GM23248 (cell line): ENCODE measurements at regions not wholly inside any gene's neighbourhood (a gene's known extent, or its start where the extent isn't known, plus 50 kb on each side); places are given as distances from the start of the nearest gene placed in this dataset.

Source experiments
- DNase-seq: peaks from one replicate; pipeline ENCODE4 v3.0.0-alpha.2; 2015
- H2AFZ ChIP-seq: fragments of 200-600 bp; sonication (generic); 2 replicates; pipeline ENCODE4 v1.6.1; 2016; ENCODE audit warnings: antibody characterized with exemption
- H3F3A ChIP-seq: fragments of 200-600 bp; sonication (generic); 2 replicates; pipeline ENCODE4 v1.6.1; 2016; ENCODE audit warnings: mild to moderate bottlenecking, antibody characterized with exemption, mixed run types; ENCODE audit not compliant: insufficient read depth
- H3K27ac ChIP-seq: fragments of 200-600 bp; sonication (generic); 2 replicates; pipeline ENCODE4 v1.5.1; 2016; ENCODE audit warnings: mild to moderate bottlenecking
- H3K27me3 ChIP-seq: fragments of 200-600 bp; sonication (generic); replicated peaks from 2 replicates; pipeline ENCODE4 v1.6.1; 2016; ENCODE audit warnings: mild to moderate bottlenecking; ENCODE audit not compliant: insufficient read depth
- H3K36me3 ChIP-seq: fragments of 200-600 bp; sonication (generic); 2 replicates; pipeline ENCODE4 v1.6.1; 2016; ENCODE audit warnings: low read depth, mild to moderate bottlenecking
- H3K4me1 ChIP-seq: fragments of 200-600 bp; sonication (generic); 2 replicates; pipeline ENCODE4 v1.6.1; 2016; ENCODE audit warnings: mild to moderate bottlenecking; ENCODE audit not compliant: insufficient read depth
- H3K4me2 ChIP-seq: fragments of 200-600 bp; sonication (generic); one replicate; pipeline ENCODE4 v1.6.1; 2016; ENCODE audit warnings: mild to moderate bottlenecking; ENCODE audit not compliant: unreplicated experiment
- H3K4me3 ChIP-seq: fragments of 200-600 bp; sonication (generic); 2 replicates; pipeline ENCODE4 v1.5.1; 2016; ENCODE audit warnings: mild to moderate bottlenecking
- H3K79me2 ChIP-seq: fragments of 200-600 bp; sonication (generic); 2 replicates; pipeline ENCODE4 v1.6.1; 2016; ENCODE audit warnings: mild to moderate bottlenecking; ENCODE audit not compliant: insufficient read depth
- H3K9ac ChIP-seq: fragments of 200-600 bp; sonication (generic); 2 replicates; pipeline ENCODE4 v1.6.1; 2016; ENCODE audit warnings: mild to moderate bottlenecking
- H3K9me2 ChIP-seq: fragments of 200-600 bp; sonication (generic); 2 replicates; pipeline ENCODE4 v1.6.1; 2016; ENCODE audit warnings: mixed run types, mild to moderate bottlenecking, moderate library complexity; ENCODE audit not compliant: insufficient read depth
- H3K9me3 ChIP-seq: fragments of 200-600 bp; sonication (generic); one replicate; pipeline ENCODE4 v1.6.1; 2017; ENCODE audit warnings: low read depth
- H4K20me1 ChIP-seq: fragments of 200-600 bp; sonication (generic); 2 replicates; pipeline ENCODE4 v1.6.0; 2016; ENCODE audit not compliant: insufficient read depth
- EZH2 ChIP-seq: fragments of 200-600 bp; sonication (generic); IDR thresholded peaks from 2 replicates; pipeline ENCODE4 v1.6.1; 2018; ENCODE audit warnings: antibody characterized with exemption, mild to moderate bottlenecking; ENCODE audit not compliant: insufficient read depth, poor library complexity, severe bottlenecking
- EZH2phosphoT487 ChIP-seq: fragments of 200-600 bp; sonication (generic); IDR thresholded peaks from 2 replicates; pipeline ENCODE4 v1.6.1; 2018; ENCODE audit warnings: antibody characterized with exemption, moderate library complexity, mild to moderate bottlenecking, low read depth; ENCODE audit not compliant: insufficient read depth
- WGBS, 2 experiments: methylation state at CpG; one replicate each; pipeline ENCODE4 v1.1.6; 2015 to 2017; ENCODE audit warnings: low lambda C conversion rate in 2 of 2, low coverage in 1 of 2; ENCODE audit errors: missing lambda C conversion rate in 2 of 2; 5-methylcytosine and 5-hydroxymethylcytosine counted together
- in situ Hi-C: fragments of 300-500 bp; cut with MboI; formaldehyde crosslinking; loops from 2 replicates; pipeline ENCODE4 v1.15.0; 2020

GRCh38 chr10:128222332-128222849 is 96.2 kb upstream of the MKI67 start:
- no peak for TF ChIP-seq EZH2phosphoT487
- no peak for TF ChIP-seq EZH2
- Histone ChIP-seq H3K9me3 (no peaks in the 10 kb centered on the region), H4K20me1 (no peaks in the 10 kb centered on the region), H3K27ac (no peak overlapping the region), H3K36me3 (no peaks in the 10 kb centered on the region), H3K4me1 (no peaks in the 10 kb centered on the region), H3K4me3 (no peak overlapping the region), H3K9ac (no peak overlapping the region), H3F3A (no peaks in the 10 kb centered on the region), H2AFZ (no peak overlapping the region), H3K79me2 (no peaks in the 10 kb centered on the region), H3K27me3 (0 out of 2 replicates have a peak, but pooled peaks cover 4% of the 10 kb centered on the region), H3K9me2 (no peaks in the 10 kb centered on the region), H3K4me2 (no peak overlapping the region)
- 33% methylated on average over 11 of the region's 11 CpGs for WGBS, 2 experiments
- in situ Hi-C loops = no loop called here
- DNase-seq = no peak

DNA sequence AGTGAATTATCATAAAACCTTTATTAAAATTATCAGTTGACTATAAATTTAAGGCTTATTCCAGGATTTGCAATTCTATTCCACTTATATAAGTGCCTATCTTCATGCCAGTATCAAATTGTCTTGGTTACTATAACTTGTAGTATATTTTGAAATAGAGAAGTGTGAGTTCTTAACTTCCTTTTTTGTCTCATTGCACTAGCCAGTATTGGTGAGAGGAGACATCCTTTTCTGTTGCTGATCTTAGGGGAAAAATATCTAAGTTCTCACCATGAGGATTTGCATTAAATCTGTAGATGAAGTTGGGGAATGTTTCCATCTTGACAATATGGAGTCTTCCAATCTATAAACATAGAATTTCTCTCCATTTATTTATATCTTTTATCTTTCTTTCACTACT is 104.2 kb upstream of the MKI67 start:
- Histone ChIP-seq H3K27me3 (no peaks in the 10 kb centered on the region), H3K27ac (no peak overlapping the region), H4K20me1 (no peaks in the 10 kb centered on the region), H3K36me3 (no peaks in the 10 kb centered on the region), H3K4me2 (no peak overlapping the region), H3K4me3 (no peak overlapping the region), H3K9me2 (no peaks in the 10 kb centered on the region), H3K9ac (no peak overlapping the region), H3K79me2 (no peaks in the 10 kb centered on the region), H2AFZ (no peak overlapping the region), H3K4me1 (no peaks in the 10 kb centered on the region), H3F3A (no peaks in the 10 kb centered on the region), H3K9me3 (no peaks in the 10 kb centered on the region)
- in situ Hi-C loops = no loop called here
- TF ChIP-seq EZH2 (no peak), EZH2phosphoT487 (no peak)
- no peak for DNase-seq

- no peak overlapping the region for H2AFZ ChIP-seq
- no peak overlapping the region for H3K4me2 ChIP-seq
- DNase-seq = no peak
- H4K20me1 ChIP-seq = no peaks in the 10 kb centered on the region
- in situ Hi-C loops = no loop called here
- no peaks in the 10 kb centered on the region for H3K36me3 ChIP-seq
- no peaks in the 10 kb centered on the region for H3K79me2 ChIP-seq
- WGBS, 2 experiments = 17 to 24% methylated on average over 2 of the region's 2 CpGs
- H3K4me3 ChIP-seq = no peak overlapping the region
- H3K9me3 ChIP-seq = no peaks in the 10 kb centered on the region
- H3K27me3 ChIP-seq = no peaks in the 10 kb centered on the region
- TF ChIP-seq EZH2 (no peak), EZH2phosphoT487 (no peak)
- no peaks in the 10 kb centered on the region for H3K9me2 ChIP-seq
- no peaks in the 10 kb centered on the region for H3K4me1 ChIP-seq
- H3F3A ChIP-seq = no peaks in the 10 kb centered on the region
- no peak overlapping the region for H3K27ac ChIP-seq
- H3K9ac ChIP-seq = no peak overlapping the region
Observed at GRCh38 chr10:128233422-128233821, 107.2 kb upstream of the MKI67 start.

- Histone ChIP-seq H4K20me1 (no peaks in the 10 kb centered on the region), H3K27ac (no peak overlapping the region), H3K9me2 (no peaks in the 10 kb centered on the region), H3K79me2 (no peaks in the 10 kb centered on the region), H3K36me3 (no peaks in the 10 kb centered on the region), H3K9ac (no peak overlapping the region), H3F3A (no peaks in the 10 kb centered on the region), H3K27me3 (no peaks in the 10 kb centered on the region), H3K4me2 (no peak overlapping the region), H3K4me1 (no peaks in the 10 kb centered on the region), H3K4me3 (no peak overlapping the region), H3K9me3 (no peaks in the 10 kb centered on the region), H2AFZ (no peak overlapping the region)
- WGBS, 2 experiments = 27 to 36% methylated on average over 5 of the region's 5 CpGs
- TF ChIP-seq EZH2phosphoT487 (no peak), EZH2 (no peak)
- no peak for DNase-seq
- in situ Hi-C loops = no loop called here
Observed at GRCh38 chr10:128237710-128238109, 111.5 kb upstream of the MKI67 start.

DNA sequence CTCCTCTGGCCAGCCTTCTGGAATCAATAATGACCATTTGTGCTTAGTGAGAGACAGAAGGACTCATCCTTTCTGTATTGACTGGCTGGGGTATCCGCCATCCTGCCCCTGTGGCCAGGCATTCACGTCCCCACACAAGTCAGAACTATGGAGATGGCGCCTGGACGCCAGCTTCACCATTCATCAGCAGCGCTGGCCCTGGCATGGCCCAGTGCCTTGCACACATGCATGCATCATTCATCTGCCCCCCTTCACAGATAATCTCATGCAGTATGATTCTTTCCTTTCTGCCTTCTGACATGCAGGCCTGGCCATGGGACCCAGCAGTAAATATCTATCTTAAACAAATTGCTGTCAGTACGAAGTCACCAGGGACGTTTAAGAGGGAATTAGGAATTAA is 114.8 kb upstream of the MKI67 start:
- no peaks in the 10 kb centered on the region for H4K20me1 ChIP-seq
- H3K9me3 ChIP-seq = no peaks in the 10 kb centered on the region
- in situ Hi-C loops = no loop called here
- no peaks in the 10 kb centered on the region for H3K9me2 ChIP-seq
- no peak overlapping the region for H3K9ac ChIP-seq
- no peaks in the 10 kb centered on the region for H3K27me3 ChIP-seq
- no peak overlapping the region for H3K4me3 ChIP-seq
- H3K4me1 ChIP-seq = no peaks in the 10 kb centered on the region
- H3K36me3 ChIP-seq = no peaks in the 10 kb centered on the region
- H3K27ac ChIP-seq = no peak overlapping the region
- DNase-seq = no peak
- WGBS, 2 experiments = 44 to 50% methylated on average over 7 of the region's 7 CpGs
- no peak overlapping the region for H3K4me2 ChIP-seq
- H3K79me2 ChIP-seq = no peaks in the 10 kb centered on the region
- H2AFZ ChIP-seq = no peak overlapping the region
- no peaks in the 10 kb centered on the region for H3F3A ChIP-seq
- no peak for TF ChIP-seq EZH2
- TF ChIP-seq EZH2phosphoT487 = no peak
